GM20000 (cell line): ENCODE measurements at regions not wholly inside any gene's neighbourhood (a gene's known extent, or its start where the extent isn't known, plus 50 kb on each side); places are given as distances from the start of the nearest gene placed in this dataset.

Experiments used
- DNase-seq: peaks from one replicate; pipeline ENCODE4 v3.0.0; 2012; ENCODE audit warnings: low spot score
- CTCF ChIP-seq: IDR thresholded peaks from 2 replicates; pipeline ENCODE4 v1.5.1; 2012; ENCODE audit warnings: mild to moderate bottlenecking, control low read depth; ENCODE audit errors: extremely low read depth, missing control alignments

- no peak for TF ChIP-seq CTCF
- DNase-seq: no peak
Measured at GRCh38 chr2:7933672-7934071, 748.2 kb upstream of the ID2 start.

- no peak for TF ChIP-seq CTCF
- no peak for DNase-seq
Measured at GRCh38 chr2:7934476-7934875, 747.4 kb upstream of the ID2 start.

GRCh38 chr2:7937082-7937481, 744.8 kb upstream of the ID2 start:
- no peak for DNase-seq
- no peak for TF ChIP-seq CTCF

GRCh38 chr2:7940723-7941122, 741.1 kb upstream of the ID2 start:
- DNase-seq: no peak
- TF ChIP-seq CTCF: no peak

- no peak for TF ChIP-seq CTCF
- DNase-seq: no peak
Measured at GRCh38 chr2:7943446-7943845, 738.4 kb upstream of the ID2 start.

GRCh38 chr2:7945026-7945425, 736.8 kb upstream of the ID2 start:
- DNase-seq: no peak
- no peak for TF ChIP-seq CTCF

- no peak for DNase-seq
- TF ChIP-seq CTCF: no peak
Measured at GRCh38 chr2:7950035-7950612, 731.7 kb upstream of the ID2 start.
